ENCODE measurements at regions not wholly inside any gene's neighbourhood (a gene's known extent, or its start where the extent isn't known, plus 50 kb on each side); places are given as distances from the start of the nearest gene placed in this dataset.

DNA sequence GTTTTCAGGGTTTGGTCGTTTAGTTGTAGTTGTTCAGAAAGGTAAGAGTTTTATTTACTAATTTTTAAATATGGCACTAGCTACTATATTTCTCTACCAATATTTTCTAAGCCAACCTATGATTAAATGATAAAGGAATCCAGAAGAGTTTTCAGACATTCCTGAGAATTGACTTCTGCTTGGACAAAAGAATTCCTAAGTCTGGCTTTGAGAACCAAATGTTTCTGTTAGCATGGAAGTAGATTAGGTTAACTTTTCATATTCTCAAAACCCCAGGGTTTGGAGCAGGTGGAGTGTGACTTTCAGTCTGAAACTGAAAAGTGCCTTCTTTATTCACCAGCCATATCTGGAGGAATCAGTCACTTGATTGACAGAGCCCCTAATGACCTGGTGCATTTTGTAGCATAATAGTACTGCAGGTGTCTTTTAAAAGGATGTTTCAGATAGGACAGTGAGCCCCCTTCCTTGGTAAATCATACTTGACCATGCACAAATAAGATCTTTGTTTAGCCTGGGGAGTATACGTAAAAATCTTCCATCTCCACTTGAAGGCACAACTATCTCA lies 457.0 kb upstream of the ZNF462 start:
- TF ChIP-seq CTCF (IDR thresholded peaks at IDR 0.05) = no peak
- TF ChIP-seq POLR2A (IDR thresholded peaks at IDR 0.05) = no peak

All from uterus (tissue), 2 donors.